Uterus (tissue), 3 donors: ENCODE measurements at regions not wholly inside any gene's neighbourhood (a gene's known extent, or its start where the extent isn't known, plus 50 kb on each side); places are given as distances from the start of the nearest gene placed in this dataset.

Source experiments
- DNase-seq, 2 donors: peaks; one replicate each; pipeline ENCODE4 v3.0.0-alpha.2; 2019 to 2020
- H3K27ac ChIP-seq, 2 donors: fragments of 200-600 bp; sonication (generic); 1 replicate in 1 of 2; 2 replicates in 1 of 2; pipeline ENCODE4 v1.5.1; 2016 to 2018
- H3K27me3 ChIP-seq, 2 donors: fragments of 200-600 bp; sonication (generic); one replicate each; pipeline ENCODE4 v1.5.1; 2018 to 2019; ENCODE audit warnings: control low read depth in 1 of 2
- H3K36me3 ChIP-seq, 2 donors: fragments of 200-600 bp; sonication (generic); one replicate each; pipeline ENCODE4 v1.5.1; 2019; ENCODE audit warnings: control low read depth in 1 of 2
- H3K4me1 ChIP-seq, 2 donors: fragments of 200-600 bp; sonication (generic); one replicate each; pipeline ENCODE4 v1.5.1; 2018 to 2019; ENCODE audit warnings: control low read depth in 1 of 2
- H3K4me3 ChIP-seq, 2 donors: fragments of 200-600 bp; sonication (generic); 1 replicate in 1 of 2; 2 replicates in 1 of 2; pipeline ENCODE4 v1.5.1; 2018 to 2019; ENCODE audit warnings: mild to moderate bottlenecking in 1 of 2
- H3K9me3 ChIP-seq, 2 donors: fragments of 200-600 bp; sonication (generic); one replicate each; pipeline ENCODE4 v1.5.1; 2019; ENCODE audit warnings: control low read depth in 1 of 2
- CTCF ChIP-seq, 4 experiments: fragments of 200-600 bp in 2 of 4; fragments of 450-650 bp in 2 of 4; sonication (generic) in 2 of 4; IDR thresholded peaks; one replicate each; pipeline ENCODE4 v1.5.1; 2016 to 2019; ENCODE audit warnings: antibody characterized with exemption in 4 of 4, mild to moderate bottlenecking in 2 of 4, moderate library complexity in 1 of 4
- POLR2A ChIP-seq, 2 donors: fragments of 450-650 bp; IDR thresholded peaks; one replicate each; pipeline ENCODE4 v1.6.1; 2016; ENCODE audit warnings: antibody characterized with exemption in 2 of 2, mild to moderate bottlenecking in 1 of 2, moderate library complexity in 1 of 2
- intact Hi-C: fragments of 100-400 bp; cut with DNase I; formaldehyde crosslinking; loops from one replicate; pipeline ENCODE4 v1.15.1; 2023; ENCODE audit warnings: low total_unique reads
- donor health status: DM: yes; HTN: yes; CAD: no.

- TF ChIP-seq POLR2A (IDR thresholded peaks at IDR 0.05) = no peak
- TF ChIP-seq CTCF (IDR thresholded peaks at IDR 0.05) = no peak
- intact Hi-C loops = no loop called here
- Histone ChIP-seq H3K9me3 (no peaks in the 10 kb centered on the region), H3K27me3 (no peaks in the 10 kb centered on the region), H3K27ac (no peak overlapping the region), H3K36me3 (no peaks in the 10 kb centered on the region), H3K4me3 (no peak overlapping the region), H3K4me1 (no peaks in the 10 kb centered on the region)
- no peak for DNase-seq
Observed at GRCh38 chr14:97688631-97689336, 891.6 kb downstream of the VRK1 start.

- TF ChIP-seq POLR2A (IDR thresholded peaks at IDR 0.05) = no peak
- no peak for TF ChIP-seq CTCF (IDR thresholded peaks at IDR 0.05)
- intact Hi-C loops = no loop called here
Observed at GRCh38 chr14:97692084-97692483, 894.9 kb downstream of the VRK1 start.

GRCh38 chr14:97695456-97695981 is 898.3 kb downstream of the VRK1 start:
- DNase-seq = no peak
- intact Hi-C loops = no loop called here
- Histone ChIP-seq H3K4me3 (no peak overlapping the region), H3K9me3 (no peaks in the 10 kb centered on the region), H3K27me3 (no peaks in the 10 kb centered on the region), H3K36me3 (no peaks in the 10 kb centered on the region), H3K27ac (no peak overlapping the region), H3K4me1 (no peaks in the 10 kb centered on the region)
- no peak for TF ChIP-seq POLR2A (IDR thresholded peaks at IDR 0.05)
- no peak for TF ChIP-seq CTCF (IDR thresholded peaks at IDR 0.05)

More at GRCh38 chr14:97692084-97692483, 894.9 kb downstream of the VRK1 start:
- Histone ChIP-seq H3K27me3 (no peaks in the 10 kb centered on the region), H3K9me3 (no peaks in the 10 kb centered on the region), H3K4me1 (no peaks in the 10 kb centered on the region), H3K4me3 (no peak overlapping the region), H3K27ac (no peak overlapping the region), H3K36me3 (no peaks in the 10 kb centered on the region)
- DNase-seq = no peak

GRCh38 chr14:97697772-97698171 is 900.6 kb downstream of the VRK1 start:
- Histone ChIP-seq H3K36me3 (no peaks in the 10 kb centered on the region), H3K4me1 (no peaks in the 10 kb centered on the region), H3K27me3 (no peaks in the 10 kb centered on the region), H3K4me3 (no peak overlapping the region), H3K27ac (no peak overlapping the region), H3K9me3 (no peaks in the 10 kb centered on the region)
- no peak for DNase-seq
- intact Hi-C loops = no loop called here
- TF ChIP-seq CTCF (IDR thresholded peaks at IDR 0.05) (no peak), POLR2A (IDR thresholded peaks at IDR 0.05) (no peak)

DNA sequence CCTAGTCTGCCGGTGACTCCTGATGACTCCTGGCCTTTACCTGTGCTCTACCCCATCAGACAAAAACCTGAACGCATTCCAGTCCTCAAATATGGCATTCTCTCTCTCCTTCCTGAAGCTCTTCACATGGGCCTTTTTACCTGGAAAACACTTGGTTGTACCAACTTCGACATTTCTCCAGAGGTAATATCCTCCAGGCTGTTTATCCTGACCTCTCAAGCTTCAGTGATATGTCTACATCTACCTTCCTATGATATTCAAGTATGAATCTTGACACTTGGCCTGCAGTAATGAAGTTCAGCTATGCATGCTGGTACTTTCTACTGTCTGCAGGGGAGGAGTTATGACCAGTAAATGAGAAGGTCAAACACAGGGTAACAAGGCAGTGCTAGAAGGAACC is 901.8 kb downstream of the VRK1 start:
- Histone ChIP-seq H3K4me3 (no peak overlapping the region), H3K4me1 (no peaks in the 10 kb centered on the region), H3K27ac (no peak overlapping the region), H3K27me3 (no peaks in the 10 kb centered on the region), H3K9me3 (no peaks in the 10 kb centered on the region), H3K36me3 (no peaks in the 10 kb centered on the region)
- TF ChIP-seq CTCF (IDR thresholded peaks at IDR 0.05) (no peak), POLR2A (IDR thresholded peaks at IDR 0.05) (no peak)
- intact Hi-C loops = no loop called here
- DNase-seq = no peak
